ENCODE measurements at regions not wholly inside any gene's neighbourhood (a gene's known extent, or its start where the extent isn't known, plus 50 kb on each side); places are given as distances from the start of the nearest gene placed in this dataset.
A peak's percentile ranks its signal among the peaks of the same experiment; 100 is the strongest.
"Not testable (repeated sequence)": the region's sequence is repeated elsewhere in the genome, so short reads cannot be mapped to it uniquely, and the experiment has no call there.

GRCh38 chr6:137978252-137978896 lies 111.3 kb downstream of the TNFAIP3 start:
- H3K36me3 Mint-ChIP-seq (ENCODE audit: low read depth), result peaks cover 2% of the 10 kb centered on the region
- H3K4me1 Mint-ChIP-seq (ENCODE audit: low read depth), result peaks cover 42% of the 10 kb centered on the region
- H3K4me3 Mint-ChIP-seq, result no peak overlapping the region
- no peaks in the 10 kb centered on the region for H3K9me3 Mint-ChIP-seq
- H3K27me3 Mint-ChIP-seq (ENCODE audit: low read depth), result no peaks in the 10 kb centered on the region
- peak overlapping the region; percentile 32 for H3K27ac Mint-ChIP-seq

GRCh38 chr6:137979263-137979662 lies 112.2 kb downstream of the TNFAIP3 start:
- H3K36me3 Mint-ChIP-seq (ENCODE audit: low read depth); H3K27me3 Mint-ChIP-seq (ENCODE audit: low read depth); H3K4me3 Mint-ChIP-seq; H3K27ac Mint-ChIP-seq; H3K9me3 Mint-ChIP-seq: not testable (repeated sequence)
- peaks cover 38% of the 10 kb centered on the region for H3K4me1 Mint-ChIP-seq (ENCODE audit: low read depth)

GRCh38 chr6:137980777-137981176 lies 113.7 kb downstream of the TNFAIP3 start:
- no peaks in the 10 kb centered on the region for H3K9me3 Mint-ChIP-seq
- no peaks in the 10 kb centered on the region for H3K27me3 Mint-ChIP-seq (ENCODE audit: low read depth)
- peaks cover 25% of the 10 kb centered on the region for H3K4me1 Mint-ChIP-seq (ENCODE audit: low read depth)
- no peak overlapping the region for H3K4me3 Mint-ChIP-seq
- no peaks in the 10 kb centered on the region for H3K36me3 Mint-ChIP-seq (ENCODE audit: low read depth)
- H3K27ac Mint-ChIP-seq, result no peak overlapping the region

GRCh38 chr6:137981758-137982157 lies 114.7 kb downstream of the TNFAIP3 start:
- Mint-ChIP-seq H3K4me3 (no peak overlapping the region), H3K27me3 (ENCODE audit: low read depth) (peaks cover 5% of the 10 kb centered on the region), H3K27ac (no peak overlapping the region), H3K9me3 (no peaks in the 10 kb centered on the region), H3K36me3 (ENCODE audit: low read depth) (peaks cover 3% of the 10 kb centered on the region), H3K4me1 (ENCODE audit: low read depth) (peaks cover 16% of the 10 kb centered on the region)

GRCh38 chr6:137982418-137983189 lies 115.5 kb downstream of the TNFAIP3 start:
- Mint-ChIP-seq H3K27me3 (ENCODE audit: low read depth) (peaks cover 12% of the 10 kb centered on the region), H3K27ac (no peak overlapping the region), H3K4me1 (ENCODE audit: low read depth) (peaks cover 14% of the 10 kb centered on the region), H3K36me3 (ENCODE audit: low read depth) (peaks cover 3% of the 10 kb centered on the region), H3K4me3 (no peak overlapping the region), H3K9me3 (no peaks in the 10 kb centered on the region)

- H3K9me3 Mint-ChIP-seq, result no peaks in the 10 kb centered on the region
- H3K27ac Mint-ChIP-seq, result no peak overlapping the region
- no peak overlapping the region for H3K4me3 Mint-ChIP-seq
- peaks cover 17% of the 10 kb centered on the region for H3K27me3 Mint-ChIP-seq (ENCODE audit: low read depth)
- peaks cover 3% of the 10 kb centered on the region for H3K36me3 Mint-ChIP-seq (ENCODE audit: low read depth)
- peaks cover 9% of the 10 kb centered on the region for H3K4me1 Mint-ChIP-seq (ENCODE audit: low read depth)
Measured at GRCh38 chr6:137983269-137983668, 116.2 kb downstream of the TNFAIP3 start.

GRCh38 chr6:137989664-137990063 lies 117.6 kb downstream of the PERP start:
- Mint-ChIP-seq H3K27me3 (ENCODE audit: low read depth) (peaks cover 53% of the 10 kb centered on the region), H3K4me1 (ENCODE audit: low read depth) (no peaks in the 10 kb centered on the region), H3K27ac (no peak overlapping the region), H3K36me3 (ENCODE audit: low read depth) (peaks cover 3% of the 10 kb centered on the region), H3K4me3 (no peak overlapping the region), H3K9me3 (peaks cover 5% of the 10 kb centered on the region)

GRCh38 chr6:137995371-137995770 lies 111.8 kb downstream of the PERP start:
- peaks cover 42% of the 10 kb centered on the region for H3K27me3 Mint-ChIP-seq (ENCODE audit: low read depth)
- H3K9me3 Mint-ChIP-seq, result peaks cover 8% of the 10 kb centered on the region
- H3K4me1 Mint-ChIP-seq (ENCODE audit: low read depth), result no peaks in the 10 kb centered on the region
- H3K4me3 Mint-ChIP-seq, result no peak overlapping the region
- H3K27ac Mint-ChIP-seq, result no peak overlapping the region
- no peaks in the 10 kb centered on the region for H3K36me3 Mint-ChIP-seq (ENCODE audit: low read depth)

GRCh38 chr6:137998461-137999019 lies 108.7 kb downstream of the PERP start:
- no peak overlapping the region for H3K4me3 Mint-ChIP-seq
- no peak overlapping the region for H3K27ac Mint-ChIP-seq
- peaks cover 1% of the 10 kb centered on the region for H3K4me1 Mint-ChIP-seq (ENCODE audit: low read depth)
- H3K36me3 Mint-ChIP-seq (ENCODE audit: low read depth), result no peaks in the 10 kb centered on the region
- H3K9me3 Mint-ChIP-seq, result peaks cover 8% of the 10 kb centered on the region
- peaks cover 30% of the 10 kb centered on the region for H3K27me3 Mint-ChIP-seq (ENCODE audit: low read depth)

- Mint-ChIP-seq H3K27ac (no peak overlapping the region), H3K9me3 (peaks cover 8% of the 10 kb centered on the region), H3K27me3 (ENCODE audit: low read depth) (peaks cover 21% of the 10 kb centered on the region), H3K36me3 (ENCODE audit: low read depth) (no peaks in the 10 kb centered on the region), H3K4me1 (ENCODE audit: low read depth) (peaks cover 4% of the 10 kb centered on the region), H3K4me3 (no peak overlapping the region)
Measured at GRCh38 chr6:137999815-138000214, 107.4 kb downstream of the PERP start.

GRCh38 chr6:138000941-138001340 lies 106.3 kb downstream of the PERP start:
- Mint-ChIP-seq H3K4me1 (ENCODE audit: low read depth) (peaks cover 11% of the 10 kb centered on the region), H3K27ac (no peak overlapping the region), H3K27me3 (ENCODE audit: low read depth) (peaks cover 11% of the 10 kb centered on the region)

GRCh38 chr6:138001750-138002349 lies 105.4 kb downstream of the PERP start:
- Mint-ChIP-seq H3K27ac (no peak overlapping the region), H3K27me3 (ENCODE audit: low read depth) (peaks cover 11% of the 10 kb centered on the region), H3K36me3 (ENCODE audit: low read depth) (no peaks in the 10 kb centered on the region), H3K4me1 (ENCODE audit: low read depth) (peaks cover 14% of the 10 kb centered on the region), H3K9me3 (peaks cover 5% of the 10 kb centered on the region), H3K4me3 (no peak overlapping the region)

More at GRCh38 chr6:138000941-138001340, 106.3 kb downstream of the PERP start:
- Mint-ChIP-seq H3K36me3 (ENCODE audit: low read depth) (no peaks in the 10 kb centered on the region), H3K9me3 (peaks cover 8% of the 10 kb centered on the region), H3K4me3 (no peak overlapping the region)

- Mint-ChIP-seq H3K27me3 (ENCODE audit: low read depth) (peaks cover 8% of the 10 kb centered on the region), H3K4me1 (ENCODE audit: low read depth) (peaks cover 15% of the 10 kb centered on the region), H3K4me3 (no peak overlapping the region), H3K9me3 (no peaks in the 10 kb centered on the region), H3K36me3 (ENCODE audit: low read depth) (no peaks in the 10 kb centered on the region), H3K27ac (no peak overlapping the region)
Measured at GRCh38 chr6:138004430-138005287, 102.6 kb downstream of the PERP start.

- Mint-ChIP-seq H3K36me3 (ENCODE audit: low read depth) (no peaks in the 10 kb centered on the region), H3K27me3 (ENCODE audit: low read depth) (peaks cover 8% of the 10 kb centered on the region)
Measured at GRCh38 chr6:138005846-138006245, 101.4 kb downstream of the PERP start.

More at GRCh38 chr6:138005846-138006245, 101.4 kb downstream of the PERP start:
- Mint-ChIP-seq H3K9me3 (no peaks in the 10 kb centered on the region), H3K4me3 (no peak overlapping the region), H3K4me1 (ENCODE audit: low read depth) (peaks cover 15% of the 10 kb centered on the region), H3K27ac (no peak overlapping the region)
